Activated T-helper 1 cell treated with anti-CD3 and anti-CD28 coated beads, Interleukin-12 subunit alpha, Interleukin-12 subunit beta, Interleukin-2, Interleukin-4 antibody, amounts not matched to agents 30 ng/mL and 10 ng/mL and 1 ng/mL, durations not matched to agents 14 hours and 24 hours and 36 hours (primary cell): ENCODE measurements at regions not wholly inside any gene's neighbourhood (a gene's known extent, or its start where the extent isn't known, plus 50 kb on each side); places are given as distances from the start of the nearest gene placed in this dataset.

ENCODE experiments used
- DNase-seq: peaks from one replicate; pipeline ENCODE4 v3.0.0; 2021; ENCODE audit warnings: low spot score
- H3K27ac Mint-ChIP-seq: one replicate; pipeline ENCODE4 v1.8.0; 2021; ENCODE audit warnings: mild to moderate bottlenecking, mixed read lengths
- H3K27me3 Mint-ChIP-seq: one replicate; pipeline ENCODE4 v1.8.0; 2022; ENCODE audit warnings: mild to moderate bottlenecking, moderate library complexity, mixed read lengths; ENCODE audit not compliant: insufficient read depth
- H3K36me3 Mint-ChIP-seq: one replicate; pipeline ENCODE4 v1.8.0; 2021; ENCODE audit warnings: low read depth, mixed read lengths
- H3K4me1 Mint-ChIP-seq: one replicate; pipeline ENCODE4 v1.8.0; 2021; ENCODE audit warnings: low read depth, mixed read lengths
- H3K4me3 Mint-ChIP-seq: one replicate; pipeline ENCODE4 v1.8.0; 2021; ENCODE audit warnings: mild to moderate bottlenecking, moderate library complexity, mixed read lengths
- H3K9me3 Mint-ChIP-seq: one replicate; pipeline ENCODE4 v1.8.0; 2021; ENCODE audit warnings: mixed read lengths
- intact Hi-C: fragments of 100-400 bp; cut with micrococcal nuclease; formaldehyde crosslinking; loops from one replicate; pipeline ENCODE4 v1.15.1; 2024

DNA sequence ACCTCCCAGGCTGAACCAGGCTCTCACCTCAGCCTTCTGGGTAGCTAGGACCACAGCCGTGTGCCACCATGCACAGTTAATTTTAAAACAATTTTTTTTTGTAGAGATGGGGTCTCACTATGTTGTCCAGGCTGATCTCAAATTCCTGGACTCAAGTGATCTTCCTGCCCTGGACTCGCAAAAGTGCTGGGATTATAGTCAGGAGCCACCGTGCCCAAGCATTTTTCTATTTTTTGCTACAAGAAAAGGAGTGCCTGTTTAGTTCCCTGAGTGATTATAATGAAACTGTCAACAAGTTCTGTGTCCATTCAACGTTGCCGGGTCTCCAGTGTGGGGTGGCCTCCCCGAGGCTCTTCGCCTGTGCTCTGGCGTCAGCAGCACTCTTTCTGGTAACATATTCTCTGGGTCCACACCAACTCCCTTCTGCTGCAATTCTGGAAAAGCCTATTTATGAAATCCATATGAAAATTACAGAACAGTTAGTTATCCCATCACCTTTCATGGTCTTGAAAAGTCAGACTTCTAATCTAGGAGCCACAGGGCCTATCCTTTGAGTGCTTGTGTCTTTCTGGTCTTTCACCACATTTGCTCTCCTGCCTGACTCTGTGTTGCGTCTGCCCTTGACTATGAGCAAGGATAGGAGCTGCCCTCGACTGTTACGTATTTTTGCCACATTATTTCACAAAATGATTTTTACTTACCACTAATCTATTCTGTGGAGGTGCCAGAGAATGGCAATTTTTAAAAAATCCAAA lies 172.7 kb downstream of the SOCS6 start:
- DNase-seq, result no peak
- no peaks in the 10 kb centered on the region for H3K9me3 Mint-ChIP-seq
- H3K36me3 Mint-ChIP-seq, result no peaks in the 10 kb centered on the region
- no peak overlapping the region for H3K4me3 Mint-ChIP-seq
- H3K27ac Mint-ChIP-seq, result no peak overlapping the region
- H3K27me3 Mint-ChIP-seq, result peaks cover 17% of the 10 kb centered on the region
- peaks cover 7% of the 10 kb centered on the region for H3K4me1 Mint-ChIP-seq
- intact Hi-C loops, result no loop called here

DNA sequence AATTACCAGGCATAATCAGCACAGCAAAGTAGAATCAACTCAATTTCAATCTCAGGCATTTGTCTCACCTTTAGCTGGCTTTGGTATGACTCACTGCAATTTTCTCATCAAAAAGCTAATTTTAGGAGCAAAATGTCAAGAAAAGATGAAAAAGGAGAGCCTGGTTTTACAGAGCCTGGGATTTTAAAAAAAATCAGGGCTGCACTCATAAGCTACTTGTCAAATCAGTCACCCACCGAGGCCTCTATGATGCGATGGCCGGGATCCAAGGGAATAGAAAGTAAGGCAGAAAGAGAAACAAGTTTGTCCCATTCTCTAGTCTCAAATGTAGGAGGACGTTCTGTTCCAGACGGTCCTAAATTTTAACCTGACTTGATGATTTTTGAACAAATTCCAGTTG lies 170.9 kb downstream of the SOCS6 start:
- H3K36me3 Mint-ChIP-seq, result no peaks in the 10 kb centered on the region
- no peaks in the 10 kb centered on the region for H3K9me3 Mint-ChIP-seq
- peaks cover 16% of the 10 kb centered on the region for H3K27me3 Mint-ChIP-seq
- DNase-seq, result no peak
- H3K27ac Mint-ChIP-seq, result no peak overlapping the region
- peaks cover 6% of the 10 kb centered on the region for H3K4me1 Mint-ChIP-seq
- intact Hi-C loops, result no loop called here
- H3K4me3 Mint-ChIP-seq, result no peak overlapping the region

DNA sequence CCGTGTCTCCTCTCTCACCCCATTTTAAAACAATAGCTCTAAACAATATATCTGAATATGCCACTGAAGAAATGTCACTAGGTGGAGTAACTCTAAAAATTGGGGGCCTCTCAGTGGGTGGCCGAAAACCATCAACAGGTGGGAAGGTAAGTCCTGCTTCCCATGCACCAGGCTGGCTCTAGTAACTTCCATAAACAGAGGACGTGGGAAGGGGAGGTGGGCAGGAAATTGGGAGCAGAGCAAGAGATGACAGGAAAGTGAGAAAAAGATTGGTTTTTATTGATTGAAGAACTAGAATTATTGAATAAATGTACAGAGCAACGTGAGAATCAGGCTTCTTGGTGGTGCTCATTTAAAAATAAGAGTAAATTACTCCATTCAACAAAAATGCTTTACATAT lies 170.4 kb downstream of the SOCS6 start:
- peaks cover 16% of the 10 kb centered on the region for H3K27me3 Mint-ChIP-seq
- H3K36me3 Mint-ChIP-seq, result no peaks in the 10 kb centered on the region
- no peaks in the 10 kb centered on the region for H3K9me3 Mint-ChIP-seq
- H3K4me1 Mint-ChIP-seq, result peaks cover under 1% of the 10 kb centered on the region
- H3K4me3 Mint-ChIP-seq, result no peak overlapping the region
- intact Hi-C loops, result no loop called here
- no peak overlapping the region for H3K27ac Mint-ChIP-seq
- no peak for DNase-seq

DNA sequence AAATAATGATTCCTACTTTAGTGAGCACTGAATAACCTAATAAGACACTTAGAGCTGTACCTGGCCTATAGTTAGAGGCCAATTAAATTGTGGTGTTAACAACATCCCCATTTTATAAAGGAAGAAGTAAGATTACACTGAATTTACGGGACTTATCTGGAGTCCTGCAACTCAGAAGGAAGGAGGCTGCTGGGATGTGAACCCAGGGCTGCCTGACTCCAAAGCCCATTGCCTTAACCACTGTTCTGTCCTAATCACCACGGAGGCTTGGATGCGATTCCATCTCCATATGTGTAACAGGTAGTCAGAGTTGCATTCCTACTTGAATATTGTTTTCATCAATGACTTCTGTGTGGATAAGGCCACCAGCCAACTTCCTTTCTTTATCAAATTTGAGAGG lies 168.9 kb downstream of the SOCS6 start:
- Mint-ChIP-seq H3K27me3 (peaks cover 6% of the 10 kb centered on the region), H3K9me3 (no peaks in the 10 kb centered on the region), H3K4me1 (no peaks in the 10 kb centered on the region), H3K36me3 (no peaks in the 10 kb centered on the region), H3K4me3 (no peak overlapping the region), H3K27ac (no peak overlapping the region)
- DNase-seq, result no peak
- intact Hi-C loops, result no loop called here

DNA sequence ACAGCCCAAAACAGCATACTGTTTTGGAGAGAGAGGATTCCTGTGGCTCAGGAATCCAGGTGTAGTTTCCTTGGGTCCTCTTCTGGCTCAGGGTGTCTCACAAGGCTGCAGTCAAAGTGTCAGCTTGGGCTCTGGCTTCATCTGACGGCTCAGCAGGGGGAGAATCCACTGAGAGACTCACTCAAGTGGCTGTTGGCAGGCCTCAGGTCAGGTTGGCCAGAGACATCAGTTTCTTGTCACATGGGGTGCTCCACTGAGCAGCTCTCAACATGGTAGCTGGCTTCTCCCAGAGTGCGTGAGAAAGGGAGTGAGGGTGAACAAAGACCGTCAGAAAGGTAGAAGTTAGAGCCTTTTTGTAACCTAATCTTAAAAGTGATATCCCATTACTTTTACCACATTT lies 168.4 kb downstream of the SOCS6 start:
- no peaks in the 10 kb centered on the region for H3K4me1 Mint-ChIP-seq
- intact Hi-C loops, result no loop called here
- no peak for DNase-seq
- H3K27me3 Mint-ChIP-seq, result peaks cover 4% of the 10 kb centered on the region
- no peaks in the 10 kb centered on the region for H3K36me3 Mint-ChIP-seq
- no peak overlapping the region for H3K4me3 Mint-ChIP-seq
- H3K9me3 Mint-ChIP-seq, result no peaks in the 10 kb centered on the region
- H3K27ac Mint-ChIP-seq, result no peak overlapping the region

DNA sequence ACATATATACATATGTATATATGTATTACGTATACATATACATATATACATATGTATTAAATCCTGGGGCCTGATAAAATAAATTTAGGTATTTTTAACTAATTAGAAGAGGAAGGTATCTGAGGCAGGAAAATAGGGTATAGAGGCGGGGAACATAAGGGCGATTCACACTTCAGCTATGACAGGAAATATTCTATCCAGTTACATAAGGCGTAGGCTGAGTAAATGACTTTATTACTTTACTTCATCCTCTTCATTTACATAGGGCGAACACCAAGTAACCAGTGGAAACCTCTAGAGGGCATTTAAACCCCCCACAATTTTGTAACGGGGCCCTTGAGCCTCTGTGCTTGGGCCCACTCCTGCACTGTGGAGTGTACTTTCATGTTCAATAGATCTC lies 167.5 kb downstream of the SOCS6 start:
- no peak for DNase-seq
- Mint-ChIP-seq H3K36me3 (no peaks in the 10 kb centered on the region), H3K27ac (no peak overlapping the region), H3K9me3 (no peaks in the 10 kb centered on the region), H3K27me3 (peaks cover 4% of the 10 kb centered on the region), H3K4me1 (no peaks in the 10 kb centered on the region), H3K4me3 (no peak overlapping the region)
- intact Hi-C loops, result no loop called here

DNA sequence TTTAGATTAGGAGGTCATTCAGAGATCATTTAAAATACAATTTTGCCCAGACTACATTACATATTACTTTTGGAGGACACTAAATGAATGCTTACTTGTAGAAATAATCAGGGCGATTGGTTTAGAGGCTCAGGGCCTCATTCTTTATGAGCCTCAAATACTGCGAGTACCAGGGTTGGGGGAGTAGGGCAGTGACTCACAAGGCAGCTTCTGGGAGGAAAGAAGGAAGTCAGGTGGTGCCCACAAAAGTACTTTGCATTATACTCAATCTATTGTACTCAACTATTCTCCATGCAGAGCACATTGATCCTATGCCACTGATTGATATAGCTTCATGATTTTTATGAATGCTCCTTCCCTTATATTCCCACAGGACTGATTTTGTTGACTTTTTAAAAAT lies 166.9 kb downstream of the SOCS6 start:
- H3K36me3 Mint-ChIP-seq, result no peaks in the 10 kb centered on the region
- H3K4me3 Mint-ChIP-seq, result no peak overlapping the region
- no peak overlapping the region for H3K27ac Mint-ChIP-seq
- no peaks in the 10 kb centered on the region for H3K9me3 Mint-ChIP-seq
- no peak for DNase-seq
- peaks cover 4% of the 10 kb centered on the region for H3K27me3 Mint-ChIP-seq
- H3K4me1 Mint-ChIP-seq, result no peaks in the 10 kb centered on the region
- intact Hi-C loops, result no loop called here

DNA sequence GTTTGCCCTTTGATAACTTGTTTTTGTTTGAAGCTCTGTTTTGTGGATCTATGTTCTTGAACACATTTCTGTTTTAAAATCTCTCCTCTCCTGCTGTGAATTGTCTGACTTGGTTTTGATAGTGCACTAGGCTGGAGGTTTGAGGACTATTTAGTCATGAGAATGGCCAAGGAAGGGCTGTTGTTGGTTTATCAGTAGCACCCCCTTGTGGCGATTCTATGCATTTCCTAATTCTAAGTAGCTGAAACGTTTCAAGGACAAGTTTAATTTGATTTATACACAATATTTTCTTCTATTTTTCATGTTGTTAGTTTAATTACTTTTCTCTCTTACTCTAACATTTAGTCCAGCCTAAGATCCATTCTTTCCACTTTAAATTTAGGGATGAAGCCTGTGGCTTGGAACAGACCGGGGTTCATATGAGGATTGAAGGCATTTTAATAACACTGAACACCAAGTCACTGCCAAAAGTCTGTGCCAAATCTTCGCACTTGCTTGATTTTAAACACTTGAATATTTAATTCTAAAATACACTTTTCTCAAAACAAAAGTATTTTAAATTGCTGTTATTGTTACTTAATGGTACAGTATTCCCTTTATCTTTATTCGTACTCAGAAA lies 166.0 kb downstream of the SOCS6 start:
- intact Hi-C loops, result loop anchor here (1.0 to 5.0 kb wide), 2 partner anchors 259 to 278 kb away; no protein-coding TSS in a partner anchor
- Mint-ChIP-seq H3K9me3 (no peaks in the 10 kb centered on the region), H3K36me3 (no peaks in the 10 kb centered on the region), H3K4me1 (no peaks in the 10 kb centered on the region), H3K4me3 (no peak overlapping the region), H3K27ac (no peak overlapping the region), H3K27me3 (peaks cover 4% of the 10 kb centered on the region)
- peak; percentile 4 for DNase-seq

DNA sequence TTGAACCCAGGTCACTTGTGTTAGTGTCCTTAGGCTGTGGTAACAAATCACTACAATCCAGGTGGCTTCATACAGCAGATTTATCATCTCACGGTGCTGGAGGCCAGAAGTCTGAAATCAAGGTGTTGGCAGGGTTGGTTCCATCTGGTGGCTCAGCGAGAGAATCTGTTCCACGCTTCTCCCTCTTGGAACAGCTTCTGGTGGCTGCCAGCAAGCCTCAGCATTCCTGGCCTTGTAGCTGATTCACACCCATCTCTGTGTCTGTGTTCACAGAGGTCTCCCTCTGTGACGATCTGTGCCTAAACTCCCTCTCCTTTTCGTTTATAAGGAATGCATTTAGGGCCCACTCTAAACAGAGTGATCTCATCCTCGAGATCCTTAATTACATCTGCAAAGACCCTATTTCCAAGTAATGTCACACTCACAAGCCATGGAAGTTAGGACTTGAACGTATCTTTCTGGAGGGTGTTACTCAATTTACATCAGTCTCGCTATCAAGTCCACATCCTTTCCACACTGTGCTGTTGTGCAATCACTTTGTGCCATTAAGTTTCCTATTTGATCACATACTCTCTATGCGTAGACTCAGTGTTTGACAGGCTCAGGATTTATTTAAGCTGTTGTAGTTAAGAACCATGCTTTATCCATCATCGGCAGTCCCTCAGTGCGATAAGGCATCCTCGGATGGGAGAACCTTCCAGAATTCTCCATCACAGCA lies 164.4 kb downstream of the SOCS6 start:
- Mint-ChIP-seq H3K4me3 (no peak overlapping the region), H3K4me1 (no peaks in the 10 kb centered on the region), H3K9me3 (no peaks in the 10 kb centered on the region), H3K27me3 (no peaks in the 10 kb centered on the region), H3K36me3 (no peaks in the 10 kb centered on the region), H3K27ac (no peak overlapping the region)
- DNase-seq, result no peak
- intact Hi-C loops, result loop anchor here (5.0 kb wide), 1 partner anchor 276 kb away; no protein-coding TSS in a partner anchor

DNA sequence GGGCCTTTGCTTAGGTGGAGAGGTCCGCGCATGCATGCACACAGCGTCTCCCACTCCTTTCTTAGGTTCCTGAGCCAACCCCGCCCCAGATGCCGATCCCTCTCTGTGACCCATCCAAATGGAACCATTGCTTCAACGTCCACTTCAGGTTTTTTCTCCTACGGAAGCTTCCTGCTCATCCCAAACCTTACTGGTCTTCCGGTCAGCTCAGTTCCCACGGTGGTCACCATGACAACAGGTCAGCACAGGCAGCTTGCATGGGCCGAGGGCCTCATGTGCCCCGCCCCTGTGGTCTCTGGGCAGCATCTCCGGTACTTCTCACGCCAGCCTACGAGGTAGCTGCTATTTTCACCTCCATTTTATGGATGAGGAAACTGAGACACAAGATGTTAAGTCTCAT lies 163.7 kb downstream of the SOCS6 start:
- no peak for DNase-seq
- H3K4me3 Mint-ChIP-seq, result no peak overlapping the region
- no peaks in the 10 kb centered on the region for H3K27me3 Mint-ChIP-seq
- no peaks in the 10 kb centered on the region for H3K4me1 Mint-ChIP-seq
- no peaks in the 10 kb centered on the region for H3K36me3 Mint-ChIP-seq
- intact Hi-C loops, result loop anchor here (5.0 kb wide), 1 partner anchor 275 kb away; no protein-coding TSS in a partner anchor
- no peak overlapping the region for H3K27ac Mint-ChIP-seq
- no peaks in the 10 kb centered on the region for H3K9me3 Mint-ChIP-seq

DNA sequence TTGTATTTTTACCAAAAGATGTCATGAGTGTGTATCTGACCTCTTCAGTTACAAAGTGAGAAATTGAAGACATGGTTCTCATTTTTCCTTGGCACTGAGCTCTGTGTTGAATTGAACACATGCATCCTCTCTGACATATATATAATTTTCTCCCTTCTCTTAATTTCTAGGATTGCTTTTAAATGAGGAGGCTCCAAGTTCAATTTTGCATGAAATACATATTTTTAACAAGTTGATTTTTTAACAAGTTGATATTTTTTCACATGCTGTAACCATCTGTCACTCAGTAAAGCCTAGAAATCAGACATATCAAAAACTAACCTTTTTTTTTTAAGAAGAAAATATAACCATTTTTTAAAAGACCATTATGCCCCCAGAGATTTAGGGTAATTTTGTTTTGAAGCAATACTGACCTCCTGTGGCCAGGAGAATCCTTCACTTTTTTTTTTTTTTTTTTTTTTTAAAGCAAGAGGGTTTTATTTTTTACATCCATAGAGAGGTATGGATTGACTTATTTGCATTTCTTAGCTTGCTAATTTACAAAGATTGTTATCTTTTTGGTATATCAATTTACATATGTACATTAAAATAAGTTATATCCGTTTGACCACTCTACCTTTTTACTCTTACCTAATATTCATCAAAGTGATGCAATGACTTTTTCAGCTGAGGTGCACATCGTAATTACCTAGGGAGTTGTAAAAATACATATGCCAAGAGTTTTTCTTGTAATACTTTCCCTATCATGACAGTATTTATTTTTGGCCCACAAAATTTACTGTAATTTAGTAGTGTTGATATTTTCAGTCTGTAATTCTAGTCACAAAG lies 161.8 kb downstream of the SOCS6 start:
- H3K27me3 Mint-ChIP-seq, result no peaks in the 10 kb centered on the region
- no peaks in the 10 kb centered on the region for H3K4me1 Mint-ChIP-seq
- no peaks in the 10 kb centered on the region for H3K9me3 Mint-ChIP-seq
- no peak for DNase-seq
- no peak overlapping the region for H3K27ac Mint-ChIP-seq
- intact Hi-C loops, result loop anchor here (5.0 kb wide), 1 partner anchor 273 kb away; no protein-coding TSS in a partner anchor
- no peaks in the 10 kb centered on the region for H3K36me3 Mint-ChIP-seq
- H3K4me3 Mint-ChIP-seq, result no peak overlapping the region

DNA sequence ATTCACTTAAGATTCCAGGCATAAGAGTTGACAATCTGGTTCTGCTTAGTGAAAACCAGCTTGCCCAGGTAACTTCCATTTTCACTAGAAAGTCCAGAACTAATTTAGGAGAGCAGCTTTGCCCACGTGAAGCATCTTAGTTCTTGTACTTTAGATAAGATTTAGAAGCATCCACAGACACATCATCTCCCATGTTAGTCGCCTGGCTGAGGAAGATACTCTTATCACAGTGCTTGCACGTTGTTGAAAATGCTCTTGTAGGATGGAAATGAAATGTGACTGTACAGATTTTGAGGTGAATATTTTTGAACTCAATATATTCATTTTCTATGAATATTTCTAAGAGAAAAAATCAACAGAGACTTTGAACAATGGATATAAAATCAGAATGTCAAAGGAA lies 159.7 kb downstream of the SOCS6 start:
- intact Hi-C loops, result no loop called here
- no peak overlapping the region for H3K27ac Mint-ChIP-seq
- no peaks in the 10 kb centered on the region for H3K36me3 Mint-ChIP-seq
- H3K27me3 Mint-ChIP-seq, result no peaks in the 10 kb centered on the region
- no peak overlapping the region for H3K4me3 Mint-ChIP-seq
- peaks cover 6% of the 10 kb centered on the region for H3K9me3 Mint-ChIP-seq
- no peak for DNase-seq
- H3K4me1 Mint-ChIP-seq, result no peaks in the 10 kb centered on the region
